ENCODE measurements at regions not wholly inside any gene's neighbourhood (a gene's known extent, or its start where the extent isn't known, plus 50 kb on each side); places are given as distances from the start of the nearest gene placed in this dataset.

DNA sequence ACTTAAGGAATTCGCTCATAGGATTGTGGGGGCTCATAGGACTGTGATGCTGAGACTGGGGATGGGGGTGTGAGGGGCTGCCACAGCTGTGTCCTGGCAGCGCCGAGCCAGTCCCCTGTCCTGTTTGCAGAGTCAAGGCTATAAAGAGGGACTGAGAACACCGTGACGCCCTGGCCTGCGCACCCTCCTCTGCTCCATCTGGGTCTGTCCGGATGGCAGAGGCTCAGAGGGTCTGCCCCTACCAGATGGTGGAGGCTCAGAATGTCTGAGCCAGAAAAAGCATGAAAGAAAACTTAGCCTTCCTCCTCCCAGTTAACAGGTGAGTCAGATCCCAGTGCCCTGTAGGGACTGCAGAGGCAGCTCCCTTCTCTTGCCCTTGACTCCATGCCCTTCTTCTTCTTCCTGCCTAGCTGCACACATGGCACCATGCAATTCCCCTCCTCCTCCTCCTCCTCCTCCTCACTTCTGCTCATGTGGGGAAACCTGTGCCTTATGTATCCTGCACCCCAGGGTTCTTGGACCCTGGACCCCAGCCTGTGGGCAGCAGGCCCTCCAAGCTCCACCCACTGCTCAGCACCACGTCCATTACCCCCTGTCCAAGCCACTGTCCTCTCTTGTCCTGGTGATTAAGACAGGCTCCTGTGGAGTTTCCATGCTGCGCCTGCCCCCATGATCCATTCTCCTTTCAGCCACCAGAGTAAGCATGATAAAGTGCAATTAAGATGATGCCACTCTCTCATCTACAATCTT, 410.0 kb upstream of the SULF2 start:
- no peak for TF ChIP-seq CEBPB (IDR thresholded peaks at IDR 0.05)
- no peak for TF ChIP-seq RAD21 (IDR thresholded peaks at IDR 0.05; ENCODE audit: low read depth)
- no peak for TF ChIP-seq NFIC (IDR thresholded peaks at IDR 0.05)
- no peak for TF ChIP-seq FOXM1 (IDR thresholded peaks at IDR 0.05; ENCODE audit: borderline replicate concordance, low read depth)
- TF ChIP-seq TAF1 (IDR thresholded peaks at IDR 0.05; ENCODE audit: low read depth): no peak
- TF ChIP-seq YY1 (IDR thresholded peaks at IDR 0.05; ENCODE audit: low read depth): no peak
- TF ChIP-seq, protein P1, sequence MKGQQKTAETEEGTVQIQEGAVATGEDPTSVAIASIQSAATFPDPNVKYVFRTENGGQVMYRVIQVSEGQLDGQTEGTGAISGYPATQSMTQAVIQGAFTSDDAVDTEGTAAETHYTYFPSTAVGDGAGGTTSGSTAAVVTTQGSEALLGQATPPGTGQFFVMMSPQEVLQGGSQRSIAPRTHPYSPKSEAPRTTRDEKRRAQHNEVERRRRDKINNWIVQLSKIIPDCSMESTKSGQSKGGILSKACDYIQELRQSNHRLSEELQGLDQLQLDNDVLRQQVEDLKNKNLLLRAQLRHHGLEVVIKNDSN (IDR thresholded peaks at IDR 0.05): no peak
- TF ChIP-seq, protein P2, sequence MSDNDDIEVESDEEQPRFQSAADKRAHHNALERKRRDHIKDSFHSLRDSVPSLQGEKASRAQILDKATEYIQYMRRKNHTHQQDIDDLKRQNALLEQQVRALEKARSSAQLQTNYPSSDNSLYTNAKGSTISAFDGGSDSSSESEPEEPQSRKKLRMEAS (IDR thresholded peaks at IDR 0.05): no peak
- TF ChIP-seq EGR1 (IDR thresholded peaks at IDR 0.05): no peak

DNA sequence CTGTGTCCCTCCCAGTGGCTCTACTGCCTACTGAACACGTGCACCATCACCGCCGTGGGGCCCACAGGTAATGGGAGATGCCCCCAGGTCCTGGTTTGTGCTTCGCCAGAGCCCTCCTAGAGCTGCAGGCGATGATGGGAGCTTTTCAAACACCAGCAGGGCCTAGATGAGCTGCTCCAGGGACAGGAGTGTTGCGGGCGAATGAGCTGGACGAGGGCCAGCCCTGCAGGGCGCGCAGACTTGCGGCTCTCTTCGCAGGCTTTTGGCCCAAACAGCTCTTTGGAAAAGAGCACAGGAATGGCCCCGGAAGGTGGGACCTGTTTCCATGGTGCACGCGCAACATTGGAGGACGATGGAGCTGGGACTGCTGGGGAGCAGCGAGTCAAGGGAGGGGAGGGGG, 409.3 kb upstream of the SULF2 start:
- TF ChIP-seq EGR1 (IDR thresholded peaks at IDR 0.05) (no peak), CREB1 (IDR thresholded peaks at IDR 0.05; ENCODE audit: low read depth) (no peak), RAD21 (IDR thresholded peaks at IDR 0.05; ENCODE audit: low read depth) (no peak), CEBPB (IDR thresholded peaks at IDR 0.05) (no peak), EP300 (IDR thresholded peaks at IDR 0.05; ENCODE audit: borderline replicate concordance) (no peak), TEAD4 (IDR thresholded peaks at IDR 0.05) (no peak), TCF12 (IDR thresholded peaks at IDR 0.05; ENCODE audit: low read depth) (no peak)

DNA sequence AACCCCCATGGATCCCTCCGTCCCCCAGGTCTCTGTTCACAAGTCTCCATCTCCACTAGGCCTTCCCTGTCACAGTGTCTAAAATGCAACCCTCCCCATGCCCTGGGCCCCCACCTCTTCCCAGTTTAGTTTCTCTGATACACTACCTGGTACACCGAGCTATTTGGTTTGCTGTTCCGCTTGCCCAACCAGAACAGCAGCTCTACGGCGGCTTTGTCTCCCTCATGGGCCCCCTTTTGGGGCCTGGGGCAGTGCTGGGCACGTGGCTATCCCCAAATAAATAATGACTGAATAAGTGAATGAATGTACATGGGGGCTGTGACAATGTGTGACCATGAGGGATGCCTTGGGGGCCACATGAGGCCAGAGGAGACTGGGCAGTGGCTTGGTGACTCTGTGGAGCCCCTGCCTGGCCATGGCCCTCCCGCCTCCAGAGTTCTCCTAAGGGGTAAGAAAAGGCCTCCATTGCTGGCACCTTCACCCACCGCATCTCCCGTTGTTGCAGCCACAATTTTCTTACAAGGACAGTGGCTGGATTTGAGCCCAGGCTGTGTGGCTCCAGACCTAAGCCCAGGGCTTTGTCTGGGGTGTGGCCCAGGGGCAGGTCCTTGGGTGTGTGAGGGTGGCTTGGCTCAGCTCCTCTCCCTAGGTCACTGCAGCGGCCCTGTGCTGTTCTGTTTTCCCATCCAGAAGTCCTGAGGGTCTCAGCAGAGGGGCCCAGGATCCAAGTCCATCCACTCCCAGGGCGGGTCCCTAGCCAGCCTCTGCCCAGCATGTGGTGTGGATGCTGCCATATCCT, 408.5 kb upstream of the SULF2 start:
- TF ChIP-seq TCF12 (IDR thresholded peaks at IDR 0.05; ENCODE audit: low read depth) (no peak), YY1 (IDR thresholded peaks at IDR 0.05; ENCODE audit: low read depth) (no peak)
- TF ChIP-seq, protein P2 (IDR thresholded peaks at IDR 0.05): no peak

DNA sequence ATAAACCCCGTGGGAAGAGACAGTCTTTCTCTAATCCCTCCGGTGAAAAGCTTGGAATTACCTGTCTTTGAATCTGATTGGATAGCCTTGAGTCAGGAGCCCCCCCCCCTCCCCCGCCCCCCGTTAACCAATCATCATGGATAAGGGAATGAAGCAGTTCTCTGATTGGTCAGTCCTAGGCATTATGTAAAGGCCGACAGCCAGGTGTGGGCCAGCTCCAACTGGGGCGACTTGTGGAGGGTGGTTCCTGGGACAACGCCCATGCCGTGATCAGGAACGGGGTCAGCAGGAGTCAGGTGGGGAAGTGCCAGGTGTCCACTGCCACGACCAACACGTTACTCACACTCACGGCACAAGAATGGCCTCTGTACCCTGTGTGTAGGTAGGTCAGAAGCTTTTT, 406.8 kb upstream of the SULF2 start:
- TF ChIP-seq EGR1 (IDR thresholded peaks at IDR 0.05) (no peak), NFIC (IDR thresholded peaks at IDR 0.05) (no peak), FOXM1 (IDR thresholded peaks at IDR 0.05; ENCODE audit: borderline replicate concordance, low read depth) (no peak), EP300 (IDR thresholded peaks at IDR 0.05; ENCODE audit: borderline replicate concordance) (no peak), YY1 (IDR thresholded peaks at IDR 0.05; ENCODE audit: low read depth) (no peak), ZBTB7A (IDR thresholded peaks at IDR 0.05; ENCODE audit: low read depth) (no peak), CEBPB (IDR thresholded peaks at IDR 0.05) (no peak)
- TF ChIP-seq, protein P2 (IDR thresholded peaks at IDR 0.05): no peak
- TF ChIP-seq, protein P1 (IDR thresholded peaks at IDR 0.05): no peak

DNA sequence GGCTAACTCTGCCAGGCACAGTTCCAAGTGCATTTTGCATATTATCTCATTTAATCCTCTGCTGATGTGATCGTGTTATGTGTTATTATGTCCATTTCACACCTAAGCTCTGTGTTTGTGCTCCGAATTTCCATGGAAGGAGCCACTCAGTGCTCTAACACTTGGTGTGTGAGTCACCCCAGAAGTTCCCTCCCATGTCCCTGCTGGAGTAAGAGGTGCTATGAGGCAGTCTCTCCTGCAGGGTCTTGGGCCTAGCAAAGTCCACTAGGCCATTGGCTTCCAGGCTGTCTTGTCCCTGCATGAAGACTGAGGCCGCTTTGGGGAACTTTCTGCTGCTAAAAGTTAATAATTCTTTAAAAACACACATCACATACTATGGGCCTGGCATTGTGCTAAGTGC, 405.9 kb upstream of the SULF2 start:
- no peak for TF ChIP-seq ZBTB7A (IDR thresholded peaks at IDR 0.05; ENCODE audit: low read depth)
- TF ChIP-seq NFIC (IDR thresholded peaks at IDR 0.05): no peak
- no peak for TF ChIP-seq YY1 (IDR thresholded peaks at IDR 0.05; ENCODE audit: low read depth)

DNA sequence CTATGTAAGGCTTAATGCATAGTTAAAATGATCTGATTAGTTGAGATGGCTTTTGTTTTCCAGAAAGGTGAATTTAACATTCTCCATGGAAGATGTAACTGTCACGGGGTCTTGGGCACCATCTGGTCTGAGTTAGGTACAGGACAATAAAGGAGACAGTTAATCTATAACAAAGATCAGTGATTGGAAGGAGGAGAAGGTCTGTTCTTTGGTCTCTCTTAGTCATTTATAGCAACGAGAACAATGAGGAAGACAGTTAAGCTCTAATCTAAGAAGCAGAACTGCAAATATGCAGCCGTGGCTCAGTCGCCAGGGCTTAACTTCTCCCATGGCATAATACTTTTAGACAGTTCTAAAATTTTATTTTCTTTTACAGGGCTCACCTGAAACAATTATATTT, 405.5 kb upstream of the SULF2 start:
- TF ChIP-seq NFIC (IDR thresholded peaks at IDR 0.05) (no peak), TCF12 (IDR thresholded peaks at IDR 0.05; ENCODE audit: low read depth) (no peak), CREB1 (IDR thresholded peaks at IDR 0.05; ENCODE audit: low read depth) (no peak), CEBPB (IDR thresholded peaks at IDR 0.05) (no peak), YY1 (IDR thresholded peaks at IDR 0.05; ENCODE audit: low read depth) (no peak), TAF1 (IDR thresholded peaks at IDR 0.05; ENCODE audit: low read depth) (no peak), EP300 (IDR thresholded peaks at IDR 0.05; ENCODE audit: borderline replicate concordance) (no peak), EGR1 (IDR thresholded peaks at IDR 0.05) (no peak), TEAD4 (IDR thresholded peaks at IDR 0.05) (no peak), RAD21 (IDR thresholded peaks at IDR 0.05; ENCODE audit: low read depth) (no peak), FOXM1 (IDR thresholded peaks at IDR 0.05; ENCODE audit: borderline replicate concordance, low read depth) (no peak), ZBTB7A (IDR thresholded peaks at IDR 0.05; ENCODE audit: low read depth) (no peak)
- TF ChIP-seq, protein P2 (IDR thresholded peaks at IDR 0.05): no peak
- TF ChIP-seq, protein P1 (IDR thresholded peaks at IDR 0.05): no peak

DNA sequence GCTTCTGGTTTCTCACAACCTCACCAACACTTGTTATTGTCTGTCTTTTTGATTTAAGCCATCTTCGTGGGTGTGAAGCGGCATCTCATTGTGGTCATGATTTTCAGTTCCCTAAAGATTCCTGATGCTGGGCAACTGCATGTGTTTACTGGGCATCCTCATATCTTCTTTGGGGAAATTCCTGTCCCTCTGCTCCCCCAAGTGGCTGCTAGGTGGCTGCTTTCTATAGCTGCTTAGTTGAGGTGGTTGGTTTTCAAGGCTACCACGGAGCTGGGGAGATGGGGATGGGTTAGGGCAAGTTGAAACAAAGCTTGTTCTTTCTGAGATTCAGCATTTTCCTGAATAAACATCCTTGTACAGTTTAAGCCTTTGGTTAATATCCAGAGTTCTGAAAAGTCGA, 403.9 kb upstream of the SULF2 start:
- TF ChIP-seq YY1 (IDR thresholded peaks at IDR 0.05; ENCODE audit: low read depth): no peak
- TF ChIP-seq EGR1 (IDR thresholded peaks at IDR 0.05): no peak
- no peak for TF ChIP-seq ZBTB7A (IDR thresholded peaks at IDR 0.05; ENCODE audit: low read depth)
- TF ChIP-seq, protein P1 (IDR thresholded peaks at IDR 0.05): no peak
- TF ChIP-seq TEAD4 (IDR thresholded peaks at IDR 0.05): no peak
- TF ChIP-seq CEBPB (IDR thresholded peaks at IDR 0.05): no peak
- no peak for TF ChIP-seq TCF12 (IDR thresholded peaks at IDR 0.05; ENCODE audit: low read depth)

DNA sequence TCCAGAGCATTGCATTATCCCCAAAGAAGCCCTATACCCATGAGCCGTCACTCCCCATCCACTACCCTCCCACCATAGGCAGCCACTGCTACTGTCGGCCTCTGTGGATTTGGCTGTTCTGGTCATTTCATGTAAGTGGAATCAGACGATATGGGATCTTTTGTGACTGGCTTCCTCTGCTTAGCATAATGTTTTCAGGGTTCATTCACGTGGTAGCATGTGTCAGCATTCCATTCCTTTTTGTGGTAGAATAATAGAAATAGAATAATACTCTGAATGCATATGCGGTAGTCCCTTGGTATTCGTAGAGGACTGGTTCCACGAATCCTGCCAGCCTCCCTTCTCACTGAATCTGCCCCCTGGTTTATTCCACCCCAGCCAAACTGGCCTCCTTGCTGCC, 402.6 kb upstream of the SULF2 start:
- no peak for TF ChIP-seq TAF1 (IDR thresholded peaks at IDR 0.05; ENCODE audit: low read depth)
- TF ChIP-seq EP300 (IDR thresholded peaks at IDR 0.05; ENCODE audit: borderline replicate concordance): no peak
- TF ChIP-seq, protein P1 (IDR thresholded peaks at IDR 0.05): no peak
- no peak for TF ChIP-seq CREB1 (IDR thresholded peaks at IDR 0.05; ENCODE audit: low read depth)
- TF ChIP-seq, protein P2 (IDR thresholded peaks at IDR 0.05): no peak
- no peak for TF ChIP-seq ZBTB7A (IDR thresholded peaks at IDR 0.05; ENCODE audit: low read depth)
- TF ChIP-seq CEBPB (IDR thresholded peaks at IDR 0.05): no peak
- TF ChIP-seq NFIC (IDR thresholded peaks at IDR 0.05): no peak
- TF ChIP-seq FOXM1 (IDR thresholded peaks at IDR 0.05; ENCODE audit: borderline replicate concordance, low read depth): no peak
- TF ChIP-seq RAD21 (IDR thresholded peaks at IDR 0.05; ENCODE audit: low read depth): no peak
- no peak for TF ChIP-seq YY1 (IDR thresholded peaks at IDR 0.05; ENCODE audit: low read depth)
- TF ChIP-seq, protein P3, sequence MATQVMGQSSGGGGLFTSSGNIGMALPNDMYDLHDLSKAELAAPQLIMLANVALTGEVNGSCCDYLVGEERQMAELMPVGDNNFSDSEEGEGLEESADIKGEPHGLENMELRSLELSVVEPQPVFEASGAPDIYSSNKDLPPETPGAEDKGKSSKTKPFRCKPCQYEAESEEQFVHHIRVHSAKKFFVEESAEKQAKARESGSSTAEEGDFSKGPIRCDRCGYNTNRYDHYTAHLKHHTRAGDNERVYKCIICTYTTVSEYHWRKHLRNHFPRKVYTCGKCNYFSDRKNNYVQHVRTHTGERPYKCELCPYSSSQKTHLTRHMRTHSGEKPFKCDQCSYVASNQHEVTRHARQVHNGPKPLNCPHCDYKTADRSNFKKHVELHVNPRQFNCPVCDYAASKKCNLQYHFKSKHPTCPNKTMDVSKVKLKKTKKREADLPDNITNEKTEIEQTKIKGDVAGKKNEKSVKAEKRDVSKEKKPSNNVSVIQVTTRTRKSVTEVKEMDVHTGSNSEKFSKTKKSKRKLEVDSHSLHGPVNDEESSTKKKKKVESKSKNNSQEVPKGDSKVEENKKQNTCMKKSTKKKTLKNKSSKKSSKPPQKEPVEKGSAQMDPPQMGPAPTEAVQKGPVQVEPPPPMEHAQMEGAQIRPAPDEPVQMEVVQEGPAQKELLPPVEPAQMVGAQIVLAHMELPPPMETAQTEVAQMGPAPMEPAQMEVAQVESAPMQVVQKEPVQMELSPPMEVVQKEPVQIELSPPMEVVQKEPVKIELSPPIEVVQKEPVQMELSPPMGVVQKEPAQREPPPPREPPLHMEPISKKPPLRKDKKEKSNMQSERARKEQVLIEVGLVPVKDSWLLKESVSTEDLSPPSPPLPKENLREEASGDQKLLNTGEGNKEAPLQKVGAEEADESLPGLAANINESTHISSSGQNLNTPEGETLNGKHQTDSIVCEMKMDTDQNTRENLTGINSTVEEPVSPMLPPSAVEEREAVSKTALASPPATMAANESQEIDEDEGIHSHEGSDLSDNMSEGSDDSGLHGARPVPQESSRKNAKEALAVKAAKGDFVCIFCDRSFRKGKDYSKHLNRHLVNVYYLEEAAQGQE (IDR thresholded peaks at IDR 0.05; ENCODE audit: low read depth): no peak
- no peak for TF ChIP-seq TCF12 (IDR thresholded peaks at IDR 0.05; ENCODE audit: low read depth)

Measured in Ishikawa (cell line).